Hepatocyte (in vitro differentiated cells): ENCODE measurements at regions not wholly inside any gene's neighbourhood (a gene's known extent, or its start where the extent isn't known, plus 50 kb on each side); places are given as distances from the start of the nearest gene placed in this dataset.

ENCODE experiments used
- DNase-seq: peaks from one replicate; pipeline ENCODE4 v3.0.0-alpha.2; 2016; ENCODE audit warnings: low spot score
- H2AFZ ChIP-seq: fragments of 200-600 bp; sonication (generic); 2 replicates; pipeline ENCODE4 v1.6.0; 2016; ENCODE audit warnings: antibody characterized with exemption, mild to moderate bottlenecking
- H3K27ac ChIP-seq: fragments of 200-600 bp; sonication (generic); 2 replicates; pipeline ENCODE4 v1.5.1; 2016; ENCODE audit warnings: mild to moderate bottlenecking
- H3K27me3 ChIP-seq: fragments of 200-600 bp; sonication (generic); 2 replicates; pipeline ENCODE4 v1.6.1; 2016
- H3K36me3 ChIP-seq: fragments of 200-600 bp; sonication (generic); replicated peaks from 2 replicates; pipeline ENCODE4 v1.5.1; 2016; ENCODE audit warnings: low read depth; ENCODE audit not compliant: insufficient read depth
- H3K4me1 ChIP-seq: fragments of 200-600 bp; sonication (generic); 2 replicates; pipeline ENCODE4 v1.5.1; 2016; ENCODE audit warnings: mild to moderate bottlenecking, moderate library complexity; ENCODE audit not compliant: insufficient read depth
- H3K4me2 ChIP-seq: fragments of 200-600 bp; sonication (generic); 2 replicates; pipeline ENCODE4 v1.6.0; 2016
- H3K4me3 ChIP-seq: fragments of 200-600 bp; sonication (generic); 2 replicates; pipeline ENCODE4 v1.5.1; 2016; ENCODE audit warnings: mild to moderate bottlenecking
- H3K79me2 ChIP-seq: fragments of 200-600 bp; sonication (generic); 2 replicates; pipeline ENCODE4 v1.6.0; 2017; ENCODE audit warnings: mild to moderate bottlenecking
- H3K9me2 ChIP-seq: fragments of 200-600 bp; sonication (generic); replicated peaks from 2 replicates; pipeline ENCODE4 v1.6.0; 2017; ENCODE audit warnings: mild to moderate bottlenecking; ENCODE audit not compliant: insufficient read depth
- H3K9me3 ChIP-seq: fragments of 200-600 bp; sonication (generic); 2 replicates; pipeline ENCODE4 v1.5.1; 2016; ENCODE audit warnings: low read depth, mild to moderate bottlenecking
- H4K20me1 ChIP-seq: fragments of 200-600 bp; sonication (generic); 2 replicates; pipeline ENCODE4 v1.6.0; 2016; ENCODE audit warnings: mild to moderate bottlenecking; ENCODE audit not compliant: insufficient read depth, poor library complexity, severe bottlenecking
- CTCF ChIP-seq: fragments of 200-600 bp; sonication (generic); IDR thresholded peaks from 2 replicates; pipeline ENCODE4 v1.5.1; 2016; ENCODE audit warnings: antibody characterized with exemption, mild to moderate bottlenecking; ENCODE audit not compliant: poor library complexity
- EZH2 ChIP-seq: fragments of 200-600 bp; sonication (generic); IDR thresholded peaks from 2 replicates; pipeline ENCODE4 v1.6.1; 2016; ENCODE audit warnings: antibody characterized with exemption, mild to moderate bottlenecking, borderline replicate concordance
- EZH2phosphoT487 ChIP-seq: fragments of 200-600 bp; sonication (generic); IDR thresholded peaks from one replicate; pipeline ENCODE4 v1.6.1; 2018; ENCODE audit warnings: antibody characterized with exemption, mild to moderate bottlenecking, low read depth, moderate library complexity; ENCODE audit not compliant: unreplicated experiment, severe bottlenecking
- WGBS: methylation state at CpG from one replicate; pipeline ENCODE4 v1.1.6; 2016; ENCODE audit warnings: low lambda C conversion rate; ENCODE audit errors: missing lambda C conversion rate; 5-methylcytosine and 5-hydroxymethylcytosine counted together

GRCh38 chr2:144248350-144249034 lies 271.4 kb downstream of the ZEB2 start:
- no peak overlapping the region for H3K4me2 ChIP-seq
- H3K4me1 ChIP-seq: no peaks in the 10 kb centered on the region
- H3K4me3 ChIP-seq: no peak overlapping the region
- no peak overlapping the region for H3K27ac ChIP-seq
- H2AFZ ChIP-seq: no peak overlapping the region
- TF ChIP-seq EZH2phosphoT487 (no peak), CTCF (no peak), EZH2 (no peak)
- DNase-seq: no peak
- no peaks in the 10 kb centered on the region for H4K20me1 ChIP-seq
- no peaks in the 10 kb centered on the region for H3K36me3 ChIP-seq
- H3K9me2 ChIP-seq: no peaks in the 10 kb centered on the region
- H3K27me3 ChIP-seq: no peaks in the 10 kb centered on the region
- 98% methylated on average over 4 of the region's 4 CpGs for WGBS
- H3K79me2 ChIP-seq: no peaks in the 10 kb centered on the region
- peaks cover 8% of the 10 kb centered on the region for H3K9me3 ChIP-seq

GRCh38 chr2:144244938-144245337 lies 275.0 kb downstream of the ZEB2 start:
- no peaks in the 10 kb centered on the region for H4K20me1 ChIP-seq
- no peaks in the 10 kb centered on the region for H3K36me3 ChIP-seq
- H3K27me3 ChIP-seq: no peaks in the 10 kb centered on the region
- no peaks in the 10 kb centered on the region for H3K9me3 ChIP-seq
- no peak for TF ChIP-seq CTCF
- no peak for TF ChIP-seq EZH2
- no peak for TF ChIP-seq EZH2phosphoT487
- H3K27ac ChIP-seq: no peak overlapping the region
- H3K4me1 ChIP-seq: peaks cover 9% of the 10 kb centered on the region
- DNase-seq: no peak
- H3K4me3 ChIP-seq: no peak overlapping the region
- H3K4me2 ChIP-seq: no peak overlapping the region
- no peaks in the 10 kb centered on the region for H3K79me2 ChIP-seq
- no peak overlapping the region for H2AFZ ChIP-seq
- H3K9me2 ChIP-seq: no peaks in the 10 kb centered on the region

GRCh38 chr2:144242311-144242710 lies 277.6 kb downstream of the ZEB2 start:
- Histone ChIP-seq H3K27me3 (no peaks in the 10 kb centered on the region), H4K20me1 (no peaks in the 10 kb centered on the region), H3K4me1 (peaks cover 9% of the 10 kb centered on the region), H3K79me2 (no peaks in the 10 kb centered on the region), H3K9me2 (no peaks in the 10 kb centered on the region), H3K4me3 (no peak overlapping the region), H3K27ac (no peak overlapping the region), H2AFZ (no peak overlapping the region), H3K36me3 (no peaks in the 10 kb centered on the region), H3K4me2 (no peak overlapping the region), H3K9me3 (no peaks in the 10 kb centered on the region)
- WGBS: 96% methylated on average over 3 of the region's 3 CpGs
- TF ChIP-seq EZH2: no peak
- TF ChIP-seq CTCF: no peak
- no peak for TF ChIP-seq EZH2phosphoT487
- no peak for DNase-seq

GRCh38 chr2:144241801-144242200 lies 278.1 kb downstream of the ZEB2 start:
- Histone ChIP-seq H3K4me1 (peaks cover 9% of the 10 kb centered on the region), H4K20me1 (no peaks in the 10 kb centered on the region), H3K4me3 (no peak overlapping the region), H2AFZ (no peak overlapping the region), H3K27me3 (no peaks in the 10 kb centered on the region), H3K36me3 (no peaks in the 10 kb centered on the region), H3K79me2 (no peaks in the 10 kb centered on the region), H3K27ac (no peak overlapping the region), H3K9me3 (no peaks in the 10 kb centered on the region), H3K9me2 (no peaks in the 10 kb centered on the region), H3K4me2 (no peak overlapping the region)
- DNase-seq: no peak
- TF ChIP-seq CTCF: no peak
- TF ChIP-seq EZH2: no peak
- no peak for TF ChIP-seq EZH2phosphoT487
- 87% methylated on average over 1 of the region's 1 CpG for WGBS
